Limb (tissue), 2 donors: ENCODE measurements at regions not wholly inside any gene's neighbourhood (a gene's known extent, or its start where the extent isn't known, plus 50 kb on each side); places are given as distances from the start of the nearest gene placed in this dataset.
"Not testable (repeated sequence)": the region's sequence is repeated elsewhere in the genome, so short reads cannot be mapped to it uniquely, and the experiment has no call there.

Experiments used
- DNase-seq, 2 donors: peaks; one replicate each; pipeline ENCODE4 v3.0.0-alpha.2; 2016; ENCODE audit errors: extremely low spot score in 2 of 2

DNA sequence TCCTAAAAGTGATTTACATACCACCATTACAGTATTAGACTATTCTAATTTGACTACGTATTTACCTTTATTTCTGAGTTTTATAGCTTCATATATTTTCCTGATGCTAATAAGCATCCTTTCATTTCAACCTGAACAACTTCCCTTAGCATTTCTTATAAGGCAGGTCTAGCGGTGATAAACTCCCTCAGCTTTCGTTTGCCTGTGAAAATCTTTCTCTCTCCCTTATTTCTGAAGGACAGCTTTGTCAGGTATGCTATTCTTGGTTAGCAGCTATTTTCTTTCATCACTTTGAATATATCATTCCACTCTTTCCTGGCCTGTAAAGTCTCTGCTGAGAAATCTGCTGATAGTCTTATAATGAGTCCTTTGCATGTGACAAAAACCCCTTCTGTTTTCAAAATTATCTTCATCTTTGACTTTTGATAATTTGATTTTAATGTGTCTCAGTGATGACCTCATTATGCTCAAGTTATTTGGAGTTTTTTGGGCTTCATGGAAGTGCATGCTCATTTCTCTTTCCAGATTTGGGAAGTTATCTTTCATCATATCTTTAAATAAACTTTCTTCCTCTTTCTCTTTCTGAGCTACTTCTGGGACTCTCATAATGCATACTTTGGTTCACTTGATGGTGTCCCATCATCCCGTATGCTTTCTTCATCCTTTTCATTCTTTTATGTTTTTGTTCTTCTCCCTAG is 285.4 kb upstream of the PMFBP1 start:
- DNase-seq, result no peak

DNA sequence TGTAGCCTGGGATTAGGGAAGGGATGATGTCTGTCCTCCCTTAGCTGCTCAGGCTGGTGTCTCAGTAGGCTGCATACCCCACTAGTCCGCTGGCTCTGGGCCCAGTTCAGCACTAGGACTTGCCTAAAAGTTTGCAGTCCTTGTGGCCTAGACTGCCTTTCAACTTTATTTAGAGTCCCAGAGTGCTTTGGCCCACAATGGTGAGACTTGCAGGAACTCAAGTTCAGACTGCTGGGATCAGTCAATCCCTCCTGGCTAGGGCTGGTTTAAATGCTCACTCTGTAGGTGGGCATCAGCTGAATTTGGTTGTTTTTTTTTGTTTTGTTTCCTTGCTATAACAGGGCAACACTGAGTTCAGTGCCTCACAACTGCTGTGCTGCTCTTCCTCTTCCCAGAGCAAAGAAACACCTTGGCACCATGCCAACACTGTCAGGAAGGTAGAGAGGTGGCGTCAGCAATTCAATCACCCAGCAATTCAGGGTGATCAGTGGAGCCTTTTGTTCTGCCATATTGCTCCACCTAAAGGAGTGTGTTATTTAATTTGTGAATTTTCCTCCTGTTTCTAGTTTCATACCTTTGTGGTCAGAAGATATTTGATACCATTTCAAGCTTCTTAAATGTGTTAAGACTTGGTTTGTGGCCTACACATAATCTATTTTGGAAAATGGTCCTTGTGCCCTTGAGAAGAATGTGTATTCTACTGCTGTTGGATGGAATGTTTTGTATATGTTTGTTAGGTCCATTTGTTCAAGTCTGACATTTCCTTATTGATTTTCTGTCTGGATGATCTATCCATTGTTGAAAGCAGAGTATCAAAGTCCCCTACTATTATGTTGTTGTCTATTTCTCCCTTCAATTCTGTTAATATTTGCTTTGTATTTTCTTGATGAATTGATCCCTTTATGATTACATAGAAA is 284.0 kb upstream of the PMFBP1 start:
- DNase-seq, result no peak

- not testable (repeated sequence) for DNase-seq
Observed at GRCh38 chr16:72453856-72454255, 281.9 kb upstream of the PMFBP1 start.

GRCh38 chr16:72444696-72445095 is 272.7 kb upstream of the PMFBP1 start:
- no peak for DNase-seq

- DNase-seq, result no peak
Observed at GRCh38 chr16:72443809-72444208, 271.9 kb upstream of the PMFBP1 start.

DNA sequence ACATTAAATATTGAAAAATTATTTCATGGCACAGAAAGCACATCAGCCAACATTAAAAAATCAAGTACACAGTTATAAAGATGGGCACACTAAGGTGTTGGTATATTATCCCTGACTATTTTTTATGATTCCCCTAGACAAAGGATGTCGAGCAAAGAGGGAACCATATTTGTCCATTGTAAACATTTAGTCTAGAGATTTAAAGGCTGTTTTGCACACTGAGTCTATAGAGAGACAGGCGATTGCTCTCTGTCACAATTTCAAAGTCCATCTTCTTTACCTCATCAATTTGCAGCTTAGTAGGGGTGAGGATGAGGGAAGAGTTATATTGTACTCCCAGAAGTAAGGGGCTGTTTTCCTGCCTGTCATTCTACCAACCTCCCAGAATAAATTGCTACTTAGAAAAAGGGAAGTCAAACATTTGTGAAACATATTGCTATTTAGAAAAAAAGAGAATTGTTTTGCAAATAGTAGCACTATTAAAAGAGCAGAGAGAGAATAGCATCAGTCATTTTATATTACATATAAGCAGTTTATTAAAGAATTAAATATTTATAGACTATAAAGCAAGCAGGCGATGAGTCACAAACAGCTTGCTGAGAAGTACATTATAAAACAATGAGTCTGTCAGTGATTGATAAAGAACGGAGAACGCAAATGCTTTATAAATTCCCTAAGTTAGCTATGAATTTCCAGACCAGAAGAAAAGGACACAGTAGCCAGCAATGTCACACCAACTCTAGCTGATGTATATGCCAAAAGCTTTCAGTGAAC is 270.6 kb upstream of the PMFBP1 start:
- no peak for DNase-seq

GRCh38 chr16:72437891-72438290 is 265.9 kb upstream of the PMFBP1 start:
- no peak for DNase-seq

DNA sequence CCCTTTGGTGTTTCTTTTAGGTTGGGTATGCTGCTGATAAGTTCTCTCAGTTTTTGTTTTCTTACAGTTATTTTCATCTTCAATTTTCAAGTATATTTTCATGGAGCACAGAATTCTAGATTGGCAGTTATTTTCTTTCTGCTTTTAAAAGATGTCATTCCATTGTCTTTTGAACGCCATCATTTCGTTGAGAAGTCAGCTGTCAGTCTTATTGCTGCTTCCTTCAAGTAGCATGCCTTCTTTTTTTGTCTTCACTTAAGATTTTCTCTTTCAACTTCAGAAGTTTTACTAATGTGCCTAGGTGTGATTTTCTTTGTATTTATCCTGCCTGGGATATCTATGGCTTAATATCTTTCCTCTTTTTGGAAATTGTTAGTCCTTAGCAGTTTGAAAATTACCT is 262.2 kb upstream of the PMFBP1 start:
- no peak for DNase-seq

DNA sequence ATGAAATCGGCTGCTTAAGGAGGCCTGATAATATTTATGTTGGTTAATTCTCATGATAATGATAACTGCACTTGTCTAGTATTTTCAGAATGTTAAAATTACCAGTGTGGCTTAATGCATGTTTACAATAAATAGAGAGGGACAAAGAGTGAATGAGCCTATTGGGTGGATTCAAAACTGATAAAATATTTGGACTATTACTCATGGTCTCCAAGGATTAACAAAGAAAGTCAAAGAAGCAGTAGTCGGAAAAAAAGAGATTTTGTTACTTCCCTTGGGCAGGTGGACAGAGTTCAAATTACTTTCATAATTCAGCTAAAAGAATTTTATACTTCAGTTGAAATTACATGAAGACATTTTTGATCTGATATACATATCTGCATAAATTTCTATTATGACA is 258.2 kb upstream of the PMFBP1 start:
- no peak for DNase-seq

DNA sequence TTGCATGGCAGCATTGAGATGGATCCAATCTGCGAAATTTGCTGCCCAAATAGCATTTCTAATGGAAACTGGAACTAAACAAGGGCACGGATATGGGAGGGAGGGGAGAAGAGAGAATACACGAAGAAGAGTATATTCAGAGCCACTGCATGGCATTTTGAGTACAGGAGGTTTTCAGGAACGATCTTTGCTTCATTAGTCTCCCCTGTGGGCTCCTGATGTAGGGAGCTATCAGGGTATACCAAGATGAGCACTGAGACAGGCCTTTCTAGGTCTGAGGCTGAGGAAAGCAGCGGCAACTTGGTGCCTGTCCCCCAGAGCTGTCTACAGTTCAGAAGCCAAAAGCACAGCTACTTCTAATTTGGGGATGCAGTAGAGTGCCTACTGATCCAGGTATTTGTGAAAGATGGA is 257.7 kb upstream of the PMFBP1 start:
- no peak for DNase-seq

DNA sequence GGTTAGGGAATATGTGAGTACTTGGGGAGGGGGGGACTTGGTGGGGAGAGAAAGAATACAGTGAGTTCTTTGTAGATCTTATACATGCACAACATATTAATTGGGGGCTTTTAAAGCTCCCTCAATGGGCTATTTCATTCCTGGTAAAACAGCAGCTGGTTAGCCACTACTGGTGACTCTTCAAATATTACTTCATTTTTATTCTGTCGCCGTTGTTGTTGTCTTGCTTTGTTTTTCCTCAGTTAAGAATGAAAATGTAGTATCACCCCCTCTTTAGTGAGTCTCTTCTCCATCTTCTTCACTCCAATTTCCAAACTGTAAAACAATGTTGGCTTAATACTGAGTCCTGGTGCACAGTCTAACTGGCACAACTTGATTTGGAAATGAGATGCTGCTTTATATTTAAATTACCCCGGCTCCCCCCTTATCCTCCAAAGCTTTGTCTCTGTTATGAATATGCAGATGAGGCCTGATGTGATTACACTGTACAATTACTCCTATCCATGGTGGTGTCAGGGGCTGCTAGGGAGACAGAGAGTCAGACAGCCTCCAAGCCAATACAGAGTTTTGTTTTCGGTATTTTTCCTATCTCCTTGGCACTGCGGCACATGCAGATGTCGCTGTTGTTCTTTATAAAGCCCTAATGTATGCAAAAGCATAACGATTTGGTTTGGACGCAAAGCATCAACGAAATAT is 256.9 kb upstream of the PMFBP1 start:
- DNase-seq, result no peak

DNA sequence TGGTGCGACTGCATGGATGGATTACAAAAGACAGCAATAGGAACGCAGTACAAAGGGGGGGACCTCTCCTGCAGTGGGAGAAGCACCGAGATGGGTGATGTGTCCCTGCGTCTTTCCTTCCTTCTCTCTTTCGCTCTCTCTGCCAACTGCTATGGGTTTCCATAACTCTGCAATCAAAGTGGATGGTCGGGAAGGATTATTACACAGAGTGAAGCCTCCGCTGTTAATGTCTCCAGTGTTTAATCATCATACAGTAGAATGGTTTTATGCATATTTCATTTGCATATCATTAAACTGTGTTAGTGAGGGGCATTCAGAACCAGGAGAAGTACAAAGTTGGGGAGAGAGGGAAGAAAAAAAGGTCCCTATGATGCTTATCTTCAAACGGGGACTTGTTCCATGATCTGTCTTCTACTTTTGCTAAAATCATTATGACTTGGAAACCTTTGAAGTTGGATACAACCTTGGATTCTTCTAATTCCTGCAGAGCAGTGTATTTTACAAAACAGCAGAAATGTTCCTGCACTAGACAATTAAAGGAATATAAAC is 255.9 kb upstream of the PMFBP1 start:
- no peak for DNase-seq

DNA sequence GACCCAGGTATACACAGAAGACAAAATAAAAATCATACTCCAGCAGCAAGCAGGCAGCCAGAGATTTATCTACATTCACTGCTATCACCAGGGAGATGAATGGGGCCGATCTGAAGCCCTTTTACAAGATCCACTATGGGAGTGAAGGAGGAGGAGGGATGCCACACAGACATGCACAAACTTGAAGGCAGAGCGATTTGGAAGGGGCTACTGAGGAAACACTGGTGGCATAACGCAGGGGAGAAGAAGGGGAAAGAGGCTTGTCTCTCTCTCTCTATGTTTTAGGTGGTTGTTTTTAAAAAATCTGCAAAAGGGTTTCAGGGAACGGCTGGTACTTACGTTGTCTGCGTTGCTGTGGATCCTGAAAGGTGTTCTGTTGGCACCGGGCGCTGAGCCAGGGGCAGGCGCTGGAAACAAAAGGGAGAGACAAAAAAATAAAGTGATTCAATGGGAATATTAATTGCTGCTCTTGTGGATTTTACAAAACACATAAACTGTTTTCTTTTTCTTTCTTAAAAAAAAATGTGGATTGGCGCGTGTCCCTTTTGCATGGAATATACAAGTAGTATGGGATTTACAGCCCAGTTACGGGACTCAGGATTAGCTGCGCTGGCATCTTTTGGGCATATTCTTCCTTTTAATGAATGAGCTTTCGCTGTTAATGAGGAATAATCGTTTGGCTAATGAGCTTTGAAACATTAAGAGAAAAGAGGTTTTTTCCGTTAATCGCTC is 255.3 kb upstream of the PMFBP1 start:
- DNase-seq, result peak in 1 of 2 donors; percentile 27

- DNase-seq, result no peak
Observed at GRCh38 chr16:72426386-72426785, 254.4 kb upstream of the PMFBP1 start.

DNA sequence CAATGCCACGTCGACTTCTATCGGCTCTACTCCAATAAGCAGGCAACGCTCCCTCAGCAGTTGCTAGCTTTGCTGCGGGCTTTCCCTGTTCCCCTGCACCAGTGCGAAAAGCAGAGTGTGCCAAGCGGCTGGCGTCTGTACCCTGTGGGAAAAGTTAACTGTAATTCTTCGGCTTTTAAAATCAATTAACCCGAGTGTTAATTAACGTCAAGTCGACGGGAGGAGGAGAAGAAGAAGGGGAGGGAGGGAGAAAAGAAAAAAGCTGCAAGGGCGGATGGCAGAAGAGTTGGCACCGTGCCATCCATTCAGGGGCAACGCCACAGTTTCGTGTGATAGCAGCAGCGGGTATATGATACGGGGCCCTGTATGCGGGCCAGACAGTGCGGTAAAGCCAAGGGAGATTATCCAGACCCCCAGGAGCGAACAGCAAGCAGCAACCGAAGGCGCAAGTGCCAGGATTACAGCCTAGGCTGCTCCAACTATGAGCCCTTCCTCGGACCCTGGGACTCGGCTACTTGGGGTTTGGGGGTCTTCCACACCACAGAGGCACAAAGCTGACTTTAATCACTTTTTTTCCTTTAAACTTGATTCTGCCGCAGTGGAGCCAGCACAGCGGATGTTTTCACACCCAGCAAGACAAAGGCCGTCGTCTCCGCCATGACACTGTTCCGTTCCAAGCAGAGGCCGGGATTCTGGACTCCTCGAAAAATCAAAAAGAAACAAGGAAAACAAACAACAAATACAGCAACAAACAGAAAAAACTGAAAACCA is 253.8 kb upstream of the PMFBP1 start:
- DNase-seq, result peak in 1 of 2 donors; percentile 62

DNA sequence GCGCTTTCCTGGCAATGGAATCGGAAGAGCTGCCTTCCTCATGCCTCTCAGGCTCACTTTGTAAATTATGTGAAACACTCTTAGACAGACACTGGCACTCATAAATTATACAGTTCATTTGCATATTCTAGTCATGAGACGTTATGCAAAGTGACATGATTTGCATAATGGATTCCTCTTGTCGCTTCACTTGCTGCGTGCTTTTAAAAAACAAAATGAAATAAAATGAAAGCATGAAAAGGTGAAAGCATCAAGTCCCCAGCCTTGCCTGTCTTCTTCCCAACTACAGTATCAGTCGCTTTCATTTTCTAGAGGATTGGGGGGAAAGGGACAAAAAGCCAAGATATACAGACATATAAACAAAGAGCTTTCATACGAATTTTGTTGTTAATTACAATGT is 252.8 kb upstream of the PMFBP1 start:
- no peak for DNase-seq

- DNase-seq, result no peak
Observed at GRCh38 chr16:72422308-72422897, 250.4 kb upstream of the PMFBP1 start.

DNA sequence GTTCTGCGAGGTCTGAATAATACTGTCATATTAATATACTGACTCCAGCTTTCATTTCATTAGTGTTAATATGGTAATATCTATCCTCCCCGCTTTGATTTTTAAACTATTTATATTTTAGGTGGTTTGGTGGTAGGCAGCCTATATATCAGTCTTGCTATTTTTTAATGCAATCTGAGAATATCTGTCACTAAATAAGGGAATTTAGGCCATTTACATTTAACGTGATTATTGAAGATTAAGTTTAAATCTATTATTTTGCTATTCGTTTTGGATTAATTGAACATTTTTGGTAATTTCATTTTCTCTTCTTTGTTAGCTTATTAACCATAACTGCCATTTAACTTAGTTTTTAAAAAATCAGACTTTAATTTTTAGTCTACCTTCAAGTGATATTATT is 247.7 kb upstream of the PMFBP1 start:
- DNase-seq, result no peak

GRCh38 chr16:72415379-72415778 is 243.4 kb upstream of the PMFBP1 start:
- no peak for DNase-seq
